Endothelial cell of umbilical vein (primary cell): ENCODE measurements at regions not wholly inside any gene's neighbourhood (a gene's known extent, or its start where the extent isn't known, plus 50 kb on each side); places are given as distances from the start of the nearest gene placed in this dataset.

Experiments used
- BruUV-seq: library from RNA; stranded (reverse); fragments of 400-500 nt; replicated peaks from 2 replicates; lab custom pipeline; 2021; lab: Mats Ljungman, UMichigan
- CTCF ChIA-PET: fragments of 300-600, 350-600 bp; sonication (Branson Sonifier 250); formaldehyde crosslinking; loops from one replicate; lab custom pipeline; 2021; ENCODE audit warnings: antibody characterized with exemption, inconsistent platforms; lab: Charles Lee
- POLR2A ChIA-PET: fragments of 300-600, 350-600 bp; sonication (Branson Sonifier 250); formaldehyde crosslinking; loops from one replicate; lab custom pipeline; 2021; ENCODE audit warnings: antibody characterized with exemption, inconsistent platforms; lab: Charles Lee
- DNase-seq: peaks from one replicate; pipeline ENCODE4 v3.0.0-alpha.2; 2011; ENCODE audit warnings: low read depth, low spot score
- FAIRE-seq: peaks from 2 replicates; lab custom pipeline; 2011; peaks lifted over from hg19 to GRCh38; lab: Jason Lieb, UNC
- H2AFZ ChIP-seq: 2 replicates; pipeline ENCODE4 v1.6.0; 2012; ENCODE audit warnings: low read depth, low read length, control low read depth, inconsistent platforms
- H3K27ac ChIP-seq: 2 replicates; pipeline ENCODE4 v1.5.1; 2011; ENCODE audit warnings: low read depth, mild to moderate bottlenecking, control low read depth, low read length, moderate library complexity; ENCODE audit not compliant: insufficient read depth
- H3K27me3 ChIP-seq, 2 experiments: 2 replicates each; pipeline versions ENCODE4 v1.6.0 to v1.6.1; 2011; ENCODE audit warnings: low read length in 2 of 2, mixed read lengths in 1 of 2; ENCODE audit not compliant: control insufficient read depth in 2 of 2, insufficient read depth in 2 of 2
- H3K36me3 ChIP-seq, 2 experiments: 2 replicates in 1 of 2; 3 replicates in 1 of 2; pipeline ENCODE4 v1.5.1; 2011; ENCODE audit warnings: low read length in 2 of 2, mild to moderate bottlenecking in 1 of 2, moderate library complexity in 1 of 2; ENCODE audit not compliant: control insufficient read depth in 2 of 2, insufficient read depth in 2 of 2; ENCODE audit errors: extremely low read depth in 1 of 2
- H3K4me1 ChIP-seq: 3 replicates; pipeline ENCODE4 v1.5.1; 2011; ENCODE audit warnings: mild to moderate bottlenecking, low read length; ENCODE audit not compliant: control insufficient read depth, insufficient read depth; ENCODE audit errors: extremely low read depth
- H3K4me2 ChIP-seq: 2 replicates; pipeline ENCODE4 v1.6.1; 2011; ENCODE audit warnings: low read length, control low read depth, mixed read lengths; ENCODE audit not compliant: insufficient read depth
- H3K4me3 ChIP-seq, 3 experiments: fragments of 200-600 bp in 1 of 3; sonication (generic), shearing (Covaris generic) in 1 of 3; replicated peaks in 1 of 3; 2 replicates each; pipeline ENCODE4 v1.5.1; 2011 to 2016; ENCODE audit warnings: control low read depth in 3 of 3, low read length in 3 of 3, mild to moderate bottlenecking in 2 of 3, inconsistent platforms in 1 of 3, low read depth in 1 of 3, moderate library complexity in 1 of 3; ENCODE audit not compliant: insufficient read depth in 1 of 3
- H3K79me2 ChIP-seq: 2 replicates; pipeline ENCODE4 v1.6.0; 2012; ENCODE audit warnings: low read length, inconsistent platforms; ENCODE audit not compliant: control insufficient read depth, insufficient read depth
- H3K9ac ChIP-seq: replicated peaks from 2 replicates; pipeline ENCODE3; 2011; ENCODE audit warnings: low read length, control low read depth; ENCODE audit not compliant: insufficient read depth; ENCODE audit errors: extremely low read depth
- H3K9me1 ChIP-seq: replicated peaks from 3 replicates; pipeline ENCODE4 v1.6.0; 2011; ENCODE audit warnings: mild to moderate bottlenecking, low read length; ENCODE audit not compliant: control insufficient read depth, insufficient read depth; ENCODE audit errors: extremely low read depth
- H3K9me3 ChIP-seq: replicated peaks from 2 replicates; pipeline ENCODE4 v1.5.1; 2012; ENCODE audit warnings: low read length, inconsistent platforms; ENCODE audit not compliant: control insufficient read depth, insufficient read depth
- H4K20me1 ChIP-seq: replicated peaks from 2 replicates; pipeline ENCODE3; 2011; ENCODE audit warnings: mild to moderate bottlenecking, low read length; ENCODE audit not compliant: control insufficient read depth, insufficient read depth; ENCODE audit errors: extremely low read depth
- CTCF ChIP-seq, 2 donors: IDR thresholded peaks; 1 replicate in 1 of 2; 2 replicates in 1 of 2; pipeline ENCODE4 v1.5.1; 2011; ENCODE audit warnings: low read length in 2 of 2, mild to moderate bottlenecking in 2 of 2, moderate library complexity in 2 of 2, control low read depth in 1 of 2, inconsistent platforms in 1 of 2, low read depth in 1 of 2; ENCODE audit not compliant: insufficient read depth in 1 of 2; ENCODE audit errors: extremely low read depth in 1 of 2
- FOS ChIP-seq: IDR thresholded peaks from 2 replicates; pipeline ENCODE4 v1.6.1; 2011; ENCODE audit warnings: mild to moderate bottlenecking, low read length, moderate library complexity, borderline replicate concordance; ENCODE audit not compliant: insufficient read depth
- GATA2 ChIP-seq: IDR thresholded peaks from 2 replicates; pipeline ENCODE4 v1.7.0; 2011; ENCODE audit warnings: low read depth, mild to moderate bottlenecking, moderate library complexity, mixed read lengths, low read length; ENCODE audit not compliant: insufficient read length, insufficient read depth
- JUN ChIP-seq: IDR thresholded peaks from 2 replicates; pipeline ENCODE4 v1.6.1; 2011; ENCODE audit warnings: borderline replicate concordance, low read depth; ENCODE audit not compliant: insufficient read length, insufficient read depth
- MYC ChIP-seq: IDR thresholded peaks from one replicate; pipeline ENCODE4 v1.6.1; 2011; ENCODE audit warnings: mild to moderate bottlenecking, low read depth, low read length
- POLR2A ChIP-seq: IDR thresholded peaks from 2 replicates; pipeline ENCODE4 v1.6.1; 2012; ENCODE audit warnings: low read depth, mild to moderate bottlenecking, control low read depth, low read length
- POLR2AphosphoS5 ChIP-seq: IDR thresholded peaks from 2 replicates; pipeline ENCODE4 v1.6.1; 2012; ENCODE audit warnings: low read depth, mild to moderate bottlenecking, control low read depth, low read length, moderate library complexity; ENCODE audit not compliant: insufficient read depth
- dilution Hi-C: fragments of 300-500 bp; cut with MboI; formaldehyde crosslinking; loops from one replicate; pipeline ENCODE4 v1.15.0; 2019; ENCODE audit warnings: low sequenced_read_pairs; ENCODE audit not compliant: extremely low pct_ligation_motif_present
- intact Hi-C: fragments of 100-400 bp; cut with micrococcal nuclease; formaldehyde crosslinking; loops from one replicate; pipeline ENCODE4 v1.10.0; 2022

DNA sequence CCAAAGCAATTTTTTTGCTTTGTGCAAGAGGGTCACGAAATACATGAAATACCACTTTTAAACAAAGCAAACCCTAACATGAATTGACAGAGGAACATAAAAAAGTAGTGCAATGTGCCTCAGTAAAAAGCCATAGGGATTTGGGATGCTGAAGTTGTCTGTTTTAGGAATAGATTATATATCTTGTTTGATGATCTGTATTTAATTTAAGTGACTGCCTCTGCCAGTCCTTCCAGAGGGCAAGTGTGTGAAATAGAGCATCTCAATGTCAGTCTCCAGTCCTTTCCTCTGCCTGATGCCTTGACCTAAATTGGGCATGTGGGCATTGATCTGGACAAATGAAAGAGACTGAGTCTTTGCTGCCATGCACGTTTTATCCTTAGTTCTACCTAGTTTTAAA is 222.8 kb downstream of the PTPRC start:
- CTCF ChIA-PET = no interaction called here
- Histone ChIP-seq H4K20me1 (no peaks in the 10 kb centered on the region), H2AFZ (no peak overlapping the region), H3K27me3 (no peaks in the 10 kb centered on the region), H3K9me1 (no peaks in the 10 kb centered on the region), H3K4me2 (no peak overlapping the region), H3K4me1 (peaks cover 3% of the 10 kb centered on the region), H3K9ac (no peak overlapping the region), H3K9me3 (no peaks in the 10 kb centered on the region), H3K79me2 (peaks cover 49% of the 10 kb centered on the region), H3K36me3 (peaks cover 8 to 12% of the 10 kb centered on the region in 2 experiments), H3K27ac (no peak overlapping the region), H3K4me3 (no peak overlapping the region)
- no TSS peak for BruUV-seq
- TF ChIP-seq POLR2A (no peak), FOS (no peak), CTCF (IDR thresholded peaks at IDR 0.05; ENCODE audit: extremely low read depth in 1 of 2, insufficient read depth in 1 of 2, low read depth in 1 of 2, low read length in 2 of 2) (no peak), MYC (no peak), GATA2 (no peak)
- POLR2A ChIA-PET = no interaction called here
- intact Hi-C loops = no loop called here
- FAIRE-seq (no peak), DNase-seq (no peak)
- dilution Hi-C loops = no loop called here

- TF ChIP-seq FOS = no peak
- no peak for TF ChIP-seq JUN
- TF ChIP-seq POLR2A = no peak
- TF ChIP-seq CTCF (IDR thresholded peaks at IDR 0.05; ENCODE audit: extremely low read depth in 1 of 2, insufficient read depth in 1 of 2, low read depth in 1 of 2, low read length in 2 of 2) = no peak
- TF ChIP-seq POLR2AphosphoS5 = no peak
- no peak for TF ChIP-seq GATA2
- TF ChIP-seq MYC = no peak
- intact Hi-C loops = loop anchor here (5.0 kb wide), 1 partner anchor 87 kb away; no protein-coding TSS in a partner anchor
- Histone ChIP-seq H2AFZ (no peak overlapping the region), H3K4me1 (peaks cover 9% of the 10 kb centered on the region), H3K4me3 (no peak overlapping the region), H4K20me1 (no peaks in the 10 kb centered on the region), H3K4me2 (no peak overlapping the region), H3K9ac (no peak overlapping the region), H3K27me3 (no peaks in the 10 kb centered on the region), H3K36me3 (peaks cover 0 to 2% of the 10 kb centered on the region in 2 experiments), H3K27ac (no peak overlapping the region), H3K9me1 (no peaks in the 10 kb centered on the region), H3K9me3 (no peaks in the 10 kb centered on the region), H3K79me2 (peaks cover 66% of the 10 kb centered on the region)
- FAIRE-seq (no peak), DNase-seq (no peak)
- CTCF ChIA-PET = interaction anchor here (0.7 to 1.1 kb wide), 2 partner anchors 10 to 557 kb away, joined by 3 to 5 read pairs; no protein-coding TSS in a partner anchor
- BruUV-seq = no TSS peak
- dilution Hi-C loops = no loop called here
- POLR2A ChIA-PET = no interaction called here
These were observed 225.9 kb downstream of the PTPRC start for GRCh38 chr1:198864695-198865094.
